ENCODE measurements at regions not wholly inside any gene's neighbourhood (a gene's known extent, or its start where the extent isn't known, plus 50 kb on each side); places are given as distances from the start of the nearest gene placed in this dataset.

GRCh38 chr1:94300731-94301130 is 63.3 kb upstream of the ARHGAP29 start:
- TF ChIP-seq GLIS3 (CRISPR knock-in tag; IDR thresholded peaks at IDR 0.05) (no peak), ZFP30 (CRISPR knock-in tag; IDR thresholded peaks at IDR 0.05) (no peak), ESRRG (CRISPR knock-in tag; IDR thresholded peaks at IDR 0.05) (no peak), OSR1 (CRISPR knock-in tag; IDR thresholded peaks at IDR 0.05) (no peak)
- TF ChIP-seq, protein P1, sequence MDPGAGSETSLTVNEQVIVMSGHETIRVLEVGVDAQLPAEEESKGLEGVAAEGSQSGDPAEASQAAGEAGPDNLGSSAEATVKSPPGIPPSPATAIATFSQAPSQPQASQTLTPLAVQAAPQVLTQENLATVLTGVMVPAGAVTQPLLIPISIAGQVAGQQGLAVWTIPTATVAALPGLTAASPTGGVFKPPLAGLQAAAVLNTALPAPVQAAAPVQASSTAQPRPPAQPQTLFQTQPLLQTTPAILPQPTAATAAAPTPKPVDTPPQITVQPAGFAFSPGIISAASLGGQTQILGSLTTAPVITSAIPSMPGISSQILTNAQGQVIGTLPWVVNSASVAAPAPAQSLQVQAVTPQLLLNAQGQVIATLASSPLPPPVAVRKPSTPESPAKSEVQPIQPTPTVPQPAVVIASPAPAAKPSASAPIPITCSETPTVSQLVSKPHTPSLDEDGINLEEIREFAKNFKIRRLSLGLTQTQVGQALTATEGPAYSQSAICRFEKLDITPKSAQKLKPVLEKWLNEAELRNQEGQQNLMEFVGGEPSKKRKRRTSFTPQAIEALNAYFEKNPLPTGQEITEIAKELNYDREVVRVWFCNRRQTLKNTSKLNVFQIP (CRISPR knock-in tag; IDR thresholded peaks at IDR 0.05; ENCODE audit: borderline replicate concordance, low read depth): no peak

Data from SK-N-SH treated with all-trans-retinoic acid at 6 μM for 48 hours (cell line).